DMS53 treated with DMSO at 0.1 percent for 48 hours (cell line): ENCODE measurements at regions not wholly inside any gene's neighbourhood (a gene's known extent, or its start where the extent isn't known, plus 50 kb on each side); places are given as distances from the start of the nearest gene placed in this dataset.

Source experiments
- DNase-seq: peaks from one replicate; lab custom pipeline; 2025; ENCODE audit not compliant: unreplicated experiment; lab: John Stamatoyannopoulos, UW

- no peak for DNase-seq
Measured at GRCh38 chr2:67950018-67950417, 112.8 kb downstream of the C1D start.

GRCh38 chr2:67950919-67951318 lies 111.9 kb downstream of the C1D start:
- DNase-seq: peak; percentile 62

GRCh38 chr2:67952066-67952465 lies 110.7 kb downstream of the C1D start:
- DNase-seq: no peak

- peak; percentile 90 for DNase-seq
Measured at GRCh38 chr2:67954093-67954748, 108.6 kb downstream of the C1D start.

- peak; percentile 28 for DNase-seq
Measured at GRCh38 chr2:67955748-67956603, 106.8 kb downstream of the C1D start.

- DNase-seq: no peak
Measured at GRCh38 chr2:67965246-67965645, 97.6 kb downstream of the C1D start.

GRCh38 chr2:67970071-67970470 lies 92.7 kb downstream of the C1D start:
- DNase-seq: no peak

GRCh38 chr2:67970542-67970941 lies 92.3 kb downstream of the C1D start:
- DNase-seq: no peak

- no peak for DNase-seq
Measured at GRCh38 chr2:67974559-67975430, 88.0 kb downstream of the C1D start.

- no peak for DNase-seq
Measured at GRCh38 chr2:67977464-67977863, 85.3 kb downstream of the C1D start.

- no peak for DNase-seq
Measured at GRCh38 chr2:67982956-67983355, 79.8 kb downstream of the C1D start.

GRCh38 chr2:67984600-67984999 lies 78.2 kb downstream of the C1D start:
- no peak for DNase-seq

GRCh38 chr2:67985586-67985985 lies 77.2 kb downstream of the C1D start:
- no peak for DNase-seq

GRCh38 chr2:67986258-67986657 lies 76.5 kb downstream of the C1D start:
- DNase-seq: no peak
